ENCODE measurements at regions not wholly inside any gene's neighbourhood (a gene's known extent, or its start where the extent isn't known, plus 50 kb on each side); places are given as distances from the start of the nearest gene placed in this dataset.

DNA sequence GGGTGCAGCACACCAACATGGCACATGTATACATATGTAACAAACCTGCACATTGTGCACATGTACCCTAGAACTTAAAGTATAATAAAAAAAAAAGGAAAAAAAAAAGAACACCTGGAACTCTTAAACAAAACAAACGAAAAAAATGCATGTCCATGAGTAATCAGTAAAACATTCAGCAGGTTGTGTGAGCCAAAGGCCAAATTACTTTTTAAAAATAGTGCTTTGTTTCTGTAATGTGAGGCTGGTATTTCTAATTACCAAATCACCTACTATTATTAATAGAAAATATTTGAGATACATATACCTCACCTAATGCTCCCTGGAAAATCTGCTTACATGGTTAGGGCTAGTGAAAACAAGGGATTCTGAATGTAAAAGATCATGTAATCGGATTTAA is 294.4 kb upstream of the NR5A2 start:
- TF ChIP-seq POLR2A (IDR thresholded peaks at IDR 0.05), result no peak
- no peak for TF ChIP-seq POLR2AphosphoS5 (IDR thresholded peaks at IDR 0.05)

All from upper lobe of left lung (tissue), 4 donors.